Ovary (tissue), 7 donors: ENCODE measurements at regions not wholly inside any gene's neighbourhood (a gene's known extent, or its start where the extent isn't known, plus 50 kb on each side); places are given as distances from the start of the nearest gene placed in this dataset.

Experiments used
- DNase-seq, 5 donors: peaks; one replicate each; pipeline ENCODE4 v3.0.0-alpha.2; 2019 to 2020
- H3K27ac ChIP-seq, 2 donors: fragments of 200-600 bp; one replicate each; pipeline versions ENCODE4 v1.5.1 to v1.8.0; 2019 to 2022
- H3K27me3 ChIP-seq: fragments of 200-600 bp; one replicate; pipeline ENCODE4 v1.8.0; 2022
- H3K36me3 ChIP-seq: fragments of 200-600 bp; sonication (generic); one replicate; pipeline ENCODE4 v1.5.1; 2019
- H3K4me1 ChIP-seq: one replicate; pipeline ENCODE4 v1.8.1; 2013; ENCODE audit warnings: mild to moderate bottlenecking, moderate library complexity; ENCODE audit not compliant: insufficient read depth
- H3K4me3 ChIP-seq: fragments of 200-600 bp; sonication (generic); one replicate; pipeline ENCODE4 v1.5.1; 2017
- H3K9me3 ChIP-seq, 2 donors: fragments of 200-600 bp in 1 of 2; sonication (generic) in 1 of 2; one replicate each; pipeline versions ENCODE4 v1.5.1 to v1.8.1; 2013 to 2019; ENCODE audit warnings: mild to moderate bottlenecking in 1 of 2, moderate library complexity in 1 of 2
- EP300 ChIP-seq: sonication (generic); formaldehyde crosslinking; IDR thresholded peaks from one replicate; pipeline ENCODE4 v1.6.1; 2017; ENCODE audit warnings: antibody characterized with exemption
- POLR2A ChIP-seq: fragments of 450-650 bp; IDR thresholded peaks from one replicate; pipeline ENCODE4 v1.6.1; 2017; ENCODE audit warnings: antibody characterized with exemption, mild to moderate bottlenecking, moderate library complexity
- WGBS, 3 donors: extraction: QIAGEN DNeasy Blood & Tissue Kit in 1 of 3; methylation state at CpG; one replicate each; pipeline versions ENCODE4 v1.1.5 to v1.1.7; 2013 to 2017; 5-methylcytosine and 5-hydroxymethylcytosine counted together
- intact Hi-C, 4 donors: fragments of 100-400 bp; cut with DNase I; formaldehyde crosslinking; loops; one replicate each; pipeline versions ENCODE4 v1.11.0 to v1.15.1; 2022 to 2023
- TF ChIP-seq, protein P1 (sequence below), 3 donors: fragments of 450-650 bp in 2 of 3; fragments of 200-600 bp in 1 of 3; IDR thresholded peaks; one replicate each; pipeline versions ENCODE4 v1.5.1 to v1.8.0; 2016 to 2022; ENCODE audit warnings: antibody characterized with exemption in 3 of 3, mild to moderate bottlenecking in 1 of 3
- donor health status: DM: no; HTN: no; CAD: no; lungs with moderate emphysema.
- donor health status: DM: no; HTN: no; CAD: no.
- donor health status: Bipolar disorder and iron deficiency.
- donor health status: DM: no; HTN: no; CAD: no.
- donor health status: DM: yes; HTN: yes; CAD: no.

DNA sequence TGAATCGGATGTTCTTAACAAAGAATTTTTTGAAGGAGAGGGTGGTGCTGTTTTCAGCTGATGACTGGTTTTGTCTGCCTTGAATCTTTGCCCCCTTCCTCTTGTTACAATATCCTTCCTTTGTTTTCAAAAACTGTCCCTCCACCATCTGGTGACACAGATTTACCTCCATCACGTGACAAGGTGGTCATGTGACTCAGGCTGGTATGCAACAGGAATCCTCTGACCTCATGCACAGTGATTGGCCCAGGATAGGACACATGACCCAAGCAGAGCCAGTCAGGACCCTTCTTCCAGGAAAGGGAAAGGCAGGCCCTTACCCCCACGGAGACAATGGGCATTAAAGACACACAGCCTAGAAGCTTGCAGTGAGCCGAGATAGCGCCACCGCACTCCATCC lies 84.7 kb upstream of the MC3R start:
- intact Hi-C loops = loop anchor here in 1 of 4 donors (10.0 kb wide), 1 partner anchor 749 kb away; no protein-coding TSS in a partner anchor
- DNase-seq = no peak
- Histone ChIP-seq H3K27ac (no peak overlapping the region), H3K27me3 (no peaks in the 10 kb centered on the region), H3K9me3 (no peaks in the 10 kb centered on the region), H3K36me3 (no peaks in the 10 kb centered on the region), H3K4me1 (no peaks in the 10 kb centered on the region), H3K4me3 (no peak overlapping the region)
- 68 to 74% (median 73%) methylated on average over 6 of the region's 6 CpGs for WGBS, 3 donors
- TF ChIP-seq POLR2A = no peak
- TF ChIP-seq, protein P1, sequence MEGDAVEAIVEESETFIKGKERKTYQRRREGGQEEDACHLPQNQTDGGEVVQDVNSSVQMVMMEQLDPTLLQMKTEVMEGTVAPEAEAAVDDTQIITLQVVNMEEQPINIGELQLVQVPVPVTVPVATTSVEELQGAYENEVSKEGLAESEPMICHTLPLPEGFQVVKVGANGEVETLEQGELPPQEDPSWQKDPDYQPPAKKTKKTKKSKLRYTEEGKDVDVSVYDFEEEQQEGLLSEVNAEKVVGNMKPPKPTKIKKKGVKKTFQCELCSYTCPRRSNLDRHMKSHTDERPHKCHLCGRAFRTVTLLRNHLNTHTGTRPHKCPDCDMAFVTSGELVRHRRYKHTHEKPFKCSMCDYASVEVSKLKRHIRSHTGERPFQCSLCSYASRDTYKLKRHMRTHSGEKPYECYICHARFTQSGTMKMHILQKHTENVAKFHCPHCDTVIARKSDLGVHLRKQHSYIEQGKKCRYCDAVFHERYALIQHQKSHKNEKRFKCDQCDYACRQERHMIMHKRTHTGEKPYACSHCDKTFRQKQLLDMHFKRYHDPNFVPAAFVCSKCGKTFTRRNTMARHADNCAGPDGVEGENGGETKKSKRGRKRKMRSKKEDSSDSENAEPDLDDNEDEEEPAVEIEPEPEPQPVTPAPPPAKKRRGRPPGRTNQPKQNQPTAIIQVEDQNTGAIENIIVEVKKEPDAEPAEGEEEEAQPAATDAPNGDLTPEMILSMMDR (IDR thresholded peaks at IDR 0.05) = no peak
- TF ChIP-seq EP300 = no peak

DNA sequence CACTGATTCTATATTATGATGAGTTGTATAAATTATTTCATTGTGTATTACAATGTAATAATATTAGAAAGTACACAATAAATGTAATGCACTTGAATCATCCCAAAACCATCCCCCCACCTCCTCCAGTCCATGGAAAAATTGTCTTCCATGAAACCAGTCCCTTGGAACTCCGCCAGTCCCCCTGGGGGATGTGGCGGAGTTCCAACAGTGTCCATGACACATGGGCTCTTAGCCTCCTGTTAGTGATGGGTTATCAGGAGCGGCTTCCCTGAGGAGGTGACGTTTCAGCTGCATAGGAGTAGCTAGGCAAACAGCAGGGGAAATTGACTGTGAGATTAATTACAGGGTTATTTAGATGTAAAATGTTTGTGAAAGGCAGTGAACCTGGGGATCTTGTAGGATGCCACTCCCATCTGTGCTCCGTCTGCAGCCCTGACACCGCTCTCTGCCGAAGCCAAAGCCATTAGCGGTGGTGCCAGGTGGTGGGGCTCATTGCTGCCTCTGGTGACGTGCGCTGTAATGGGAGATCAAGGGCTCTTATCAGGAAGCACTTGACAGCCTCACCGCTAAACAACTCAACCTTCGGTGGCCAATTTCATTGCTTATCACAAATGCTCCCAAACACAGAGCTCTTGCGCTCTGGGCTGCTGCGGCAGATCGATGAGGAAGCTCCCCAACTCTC lies 81.6 kb upstream of the MC3R start:
- intact Hi-C loops = loop anchor here in 1 of 4 donors (10.0 kb wide), 1 partner anchor 752 kb away; no protein-coding TSS in a partner anchor
- Histone ChIP-seq H3K9me3 (no peaks in the 10 kb centered on the region), H3K27me3 (no peaks in the 10 kb centered on the region), H3K36me3 (no peaks in the 10 kb centered on the region), H3K4me1 (peaks cover 3% of the 10 kb centered on the region), H3K4me3 (no peak overlapping the region), H3K27ac (no peak overlapping the region)
- no peak for DNase-seq
- no peak for TF ChIP-seq POLR2A
- TF ChIP-seq, protein P1 (IDR thresholded peaks at IDR 0.05) = no peak
- TF ChIP-seq EP300 = no peak
- 84 to 86% (median 85%) methylated on average over 15 of the region's 15 CpGs for WGBS, 3 donors

DNA sequence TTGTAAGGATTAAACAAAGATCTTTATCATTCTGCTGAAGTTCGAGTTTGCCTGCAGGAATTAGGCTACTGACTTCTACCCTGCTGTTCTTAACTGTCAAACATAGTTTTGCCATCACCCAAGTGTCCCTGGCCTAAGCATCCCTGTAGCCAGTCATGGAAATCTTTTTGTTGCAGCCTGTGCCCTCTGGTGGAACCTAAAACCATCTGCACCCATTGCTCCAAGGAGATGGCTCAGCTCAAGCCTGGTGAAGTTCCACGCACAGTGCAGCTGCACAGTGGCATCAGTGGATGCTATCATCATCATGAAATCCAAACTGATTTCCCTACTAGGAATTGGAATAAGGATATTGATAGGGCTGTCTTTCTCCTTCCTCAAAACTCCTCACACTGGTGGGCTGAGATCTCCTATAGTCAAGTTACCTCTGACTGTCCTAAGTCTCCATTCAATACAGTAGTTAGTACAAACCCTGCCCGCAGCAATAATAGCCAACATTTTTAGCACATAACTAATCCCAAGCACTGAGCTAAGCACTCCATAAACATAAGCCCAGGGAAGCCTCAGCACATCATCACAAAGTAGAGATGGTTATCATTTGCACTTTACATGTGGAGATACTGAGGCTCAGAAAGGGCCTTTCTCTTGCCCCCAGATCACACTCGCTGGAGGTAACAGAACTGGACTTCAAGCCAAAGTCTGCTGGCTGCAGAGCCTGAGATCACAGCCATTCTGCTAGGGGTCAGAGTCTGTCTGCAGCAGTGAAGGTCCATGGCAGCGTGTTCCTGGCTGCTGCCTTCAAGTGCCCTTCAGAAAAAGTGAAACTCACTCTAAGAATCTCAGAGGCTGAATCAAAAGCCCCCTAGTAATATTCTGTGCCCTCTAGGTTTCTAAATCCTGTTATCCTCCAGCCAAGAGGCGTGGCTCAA lies 77.2 kb upstream of the MC3R start:
- no peak overlapping the region for H3K4me3 ChIP-seq
- intact Hi-C loops = loop anchor here in 1 of 4 donors (10.0 kb wide), 1 partner anchor 757 kb away; no protein-coding TSS in a partner anchor
- peaks cover 3% of the 10 kb centered on the region for H3K4me1 ChIP-seq
- H3K9me3 ChIP-seq = no peaks in the 10 kb centered on the region
- peak in 3 of 5 donors; percentile 23 to 38 (median 35) for DNase-seq
- no peak overlapping the region for H3K27ac ChIP-seq
- no peaks in the 10 kb centered on the region for H3K27me3 ChIP-seq
- WGBS, 3 donors = 67 to 74% (median 70%) methylated on average over 6 of the region's 6 CpGs
- no peaks in the 10 kb centered on the region for H3K36me3 ChIP-seq
- TF ChIP-seq POLR2A = no peak
- TF ChIP-seq, protein P1 (IDR thresholded peaks at IDR 0.05) = peak in 2 of 3 donors; percentile 37 to 41

DNA sequence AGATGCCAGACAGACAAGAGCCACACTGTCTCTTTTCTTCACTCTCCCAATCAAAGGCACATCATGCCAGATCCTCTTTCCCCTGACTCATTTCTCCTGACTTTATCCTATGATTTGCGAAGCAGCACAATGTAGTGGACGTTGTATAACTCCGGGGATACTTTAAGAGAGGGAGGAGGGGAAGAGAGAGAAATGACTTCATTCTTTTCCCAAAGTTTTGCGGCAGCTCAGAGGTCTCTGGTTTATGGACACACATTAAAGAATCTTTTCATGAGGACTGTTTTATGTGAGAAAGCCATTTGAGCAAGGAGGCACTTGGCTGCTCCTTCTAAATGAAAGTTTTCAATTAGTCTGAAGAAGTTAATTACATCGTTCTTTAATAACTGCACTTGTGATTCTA lies 75.1 kb upstream of the MC3R start:
- Histone ChIP-seq H3K27ac (no peak overlapping the region), H3K9me3 (no peaks in the 10 kb centered on the region), H3K4me1 (peaks cover 3% of the 10 kb centered on the region), H3K27me3 (no peaks in the 10 kb centered on the region), H3K4me3 (no peak overlapping the region), H3K36me3 (no peaks in the 10 kb centered on the region)
- TF ChIP-seq POLR2A = no peak
- TF ChIP-seq, protein P1 (IDR thresholded peaks at IDR 0.05) = no peak
- TF ChIP-seq EP300 = no peak
- DNase-seq = no peak
- WGBS, 3 donors = 43 to 51% (median 51%) methylated on average over 5 of the region's 5 CpGs
- intact Hi-C loops = loop anchor here in 1 of 4 donors (10.0 kb wide), 1 partner anchor 759 kb away; no protein-coding TSS in a partner anchor
